ENCODE measurements at regions not wholly inside any gene's neighbourhood (a gene's known extent, or its start where the extent isn't known, plus 50 kb on each side); places are given as distances from the start of the nearest gene placed in this dataset.

GRCh38 chr3:161731968-161732367, 235.4 kb downstream of the OTOL1 start:
- no peaks in the 10 kb centered on the region for H3K36me3 Mint-ChIP-seq (ENCODE audit: low read depth, unreplicated experiment)

GRCh38 chr3:161737171-161737570, 240.6 kb downstream of the OTOL1 start:
- Mint-ChIP-seq H3K4me1 (ENCODE audit: low read depth, unreplicated experiment) (no peaks in the 10 kb centered on the region), H3K9me3 (ENCODE audit: unreplicated experiment) (no peaks in the 10 kb centered on the region), H3K27me3 (ENCODE audit: low read depth, unreplicated experiment) (no peaks in the 10 kb centered on the region), H3K4me3 (ENCODE audit: unreplicated experiment) (no peak overlapping the region), H3K27ac (ENCODE audit: unreplicated experiment) (no peak overlapping the region), H3K36me3 (ENCODE audit: low read depth, unreplicated experiment) (no peaks in the 10 kb centered on the region)
- no peaks in the 10 kb centered on the region for H3K4me1 ChIP-seq (ENCODE audit: insufficient read depth, low read length)
- H3K36me3 ChIP-seq (ENCODE audit: insufficient read depth, low read length), result no peaks in the 10 kb centered on the region
- H3K4me2 ChIP-seq (ENCODE audit: low read length), result no peak overlapping the region
- no peaks in the 10 kb centered on the region for H3K79me2 ChIP-seq (ENCODE audit: insufficient read depth, low read length)
- H3K27me3 ChIP-seq (ENCODE audit: insufficient read depth, low read length), result no peaks in the 10 kb centered on the region
- FAIRE-seq, result no peak
- no peak overlapping the region for H3K4me3 ChIP-seq (ENCODE audit: insufficient read depth, low read depth, low read length)
- no peak overlapping the region for H2AFZ ChIP-seq (ENCODE audit: low read depth, low read length)
- H3K9ac ChIP-seq (ENCODE audit: low read length), result no peak overlapping the region
- no peaks in the 10 kb centered on the region for H3K9me3 ChIP-seq (ENCODE audit: insufficient read depth, low read depth, low read length)
- DNase-seq (ENCODE audit: low read depth), result no peak
- no peaks in the 10 kb centered on the region for H4K20me1 ChIP-seq (ENCODE audit: insufficient read depth, low read length)
- no peak overlapping the region for H3K27ac ChIP-seq (ENCODE audit: low read depth, low read length)
- TF ChIP-seq EZH2 (IDR thresholded peaks at IDR 0.05; ENCODE audit: insufficient read depth, low read length) (no peak), CTCF (IDR thresholded peaks at IDR 0.05; ENCODE audit: insufficient read depth, low read depth, low read length) (no peak)

More at GRCh38 chr3:161731968-161732367, 235.4 kb downstream of the OTOL1 start:
- H3K4me1 Mint-ChIP-seq (ENCODE audit: low read depth, unreplicated experiment), result no peaks in the 10 kb centered on the region
- Histone ChIP-seq H3K4me1 (ENCODE audit: insufficient read depth, low read length) (no peaks in the 10 kb centered on the region), H3K4me2 (ENCODE audit: low read length) (no peak overlapping the region), H3K4me3 (ENCODE audit: insufficient read depth, low read depth, low read length) (no peak overlapping the region), H3K9me3 (ENCODE audit: insufficient read depth, low read depth, low read length) (no peaks in the 10 kb centered on the region), H3K27me3 (ENCODE audit: insufficient read depth, low read length) (peaks cover 2% of the 10 kb centered on the region), H3K36me3 (ENCODE audit: insufficient read depth, low read length) (no peaks in the 10 kb centered on the region), H3K79me2 (ENCODE audit: insufficient read depth, low read length) (no peaks in the 10 kb centered on the region), H4K20me1 (ENCODE audit: insufficient read depth, low read length) (no peaks in the 10 kb centered on the region), H3K9ac (ENCODE audit: low read length) (no peak overlapping the region), H2AFZ (ENCODE audit: low read depth, low read length) (no peak overlapping the region), H3K27ac (ENCODE audit: low read depth, low read length) (no peak overlapping the region)
- no peaks in the 10 kb centered on the region for H3K27me3 Mint-ChIP-seq (ENCODE audit: low read depth, unreplicated experiment)
- H3K4me3 Mint-ChIP-seq (ENCODE audit: unreplicated experiment), result no peak overlapping the region
- DNase-seq (ENCODE audit: low read depth), result no peak
- TF ChIP-seq CTCF (IDR thresholded peaks at IDR 0.05; ENCODE audit: insufficient read depth, low read depth, low read length) (no peak), EZH2 (IDR thresholded peaks at IDR 0.05; ENCODE audit: insufficient read depth, low read length) (no peak)
- no peaks in the 10 kb centered on the region for H3K9me3 Mint-ChIP-seq (ENCODE audit: unreplicated experiment)
- H3K27ac Mint-ChIP-seq (ENCODE audit: unreplicated experiment), result no peak overlapping the region
- no peak for FAIRE-seq

GRCh38 chr3:161740421-161740820, 243.8 kb downstream of the OTOL1 start:
- FAIRE-seq, result no peak

More at GRCh38 chr3:161740421-161740820, 243.8 kb downstream of the OTOL1 start:
- Histone ChIP-seq H3K36me3 (ENCODE audit: insufficient read depth, low read length) (no peaks in the 10 kb centered on the region), H3K4me2 (ENCODE audit: low read length) (no peak overlapping the region), H3K79me2 (ENCODE audit: insufficient read depth, low read length) (no peaks in the 10 kb centered on the region), H3K27me3 (ENCODE audit: insufficient read depth, low read length) (no peaks in the 10 kb centered on the region), H3K9ac (ENCODE audit: low read length) (no peak overlapping the region), H3K27ac (ENCODE audit: low read depth, low read length) (no peak overlapping the region), H3K4me1 (ENCODE audit: insufficient read depth, low read length) (no peaks in the 10 kb centered on the region), H4K20me1 (ENCODE audit: insufficient read depth, low read length) (no peaks in the 10 kb centered on the region), H3K4me3 (ENCODE audit: insufficient read depth, low read depth, low read length) (no peak overlapping the region), H2AFZ (ENCODE audit: low read depth, low read length) (no peak overlapping the region), H3K9me3 (ENCODE audit: insufficient read depth, low read depth, low read length) (no peaks in the 10 kb centered on the region)
- H3K27me3 Mint-ChIP-seq (ENCODE audit: low read depth, unreplicated experiment), result no peaks in the 10 kb centered on the region
- no peak overlapping the region for H3K27ac Mint-ChIP-seq (ENCODE audit: unreplicated experiment)
- H3K4me3 Mint-ChIP-seq (ENCODE audit: unreplicated experiment), result no peak overlapping the region
- no peaks in the 10 kb centered on the region for H3K9me3 Mint-ChIP-seq (ENCODE audit: unreplicated experiment)
- DNase-seq (ENCODE audit: low read depth), result no peak
- TF ChIP-seq CTCF (IDR thresholded peaks at IDR 0.05; ENCODE audit: insufficient read depth, low read depth, low read length) (no peak), EZH2 (IDR thresholded peaks at IDR 0.05; ENCODE audit: insufficient read depth, low read length) (no peak)
- no peaks in the 10 kb centered on the region for H3K36me3 Mint-ChIP-seq (ENCODE audit: low read depth, unreplicated experiment)
- H3K4me1 Mint-ChIP-seq (ENCODE audit: low read depth, unreplicated experiment), result no peaks in the 10 kb centered on the region
